ENCODE measurements at regions not wholly inside any gene's neighbourhood (a gene's known extent, or its start where the extent isn't known, plus 50 kb on each side); places are given as distances from the start of the nearest gene placed in this dataset.

DNA sequence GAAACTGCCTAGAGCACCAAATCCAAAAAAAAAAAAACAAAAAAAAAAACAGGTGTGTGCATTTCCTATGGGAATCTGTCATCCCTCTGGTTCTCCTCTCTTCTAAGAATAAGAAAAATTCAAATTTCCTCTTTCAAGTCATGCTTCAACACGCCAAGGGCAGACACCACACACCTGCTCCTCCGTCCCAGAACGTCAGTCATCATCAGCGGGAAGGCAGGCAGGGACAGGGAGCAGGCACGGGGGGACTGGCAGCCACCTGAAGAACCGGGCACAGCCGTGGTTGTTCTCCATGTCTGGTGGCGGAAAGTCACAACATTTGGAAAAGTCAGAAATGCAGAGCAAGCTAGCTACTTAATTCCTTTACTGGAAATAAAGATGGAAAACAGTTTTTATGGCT, 214.8 kb downstream of the IKZF2 start:
- no peaks in the 10 kb centered on the region for H3K9me2 ChIP-seq (replicated peaks; ENCODE audit: low read depth, low read length)
- no peaks in the 10 kb centered on the region for H3K79me2 ChIP-seq (ENCODE audit: insufficient read depth, low read length)
- no peaks in the 10 kb centered on the region for H3F3A ChIP-seq (ENCODE audit: low read depth)
- H3K4me3 ChIP-seq (ENCODE audit: low read length, poor library complexity, severe bottlenecking), result no peak overlapping the region
- H3K4me1 ChIP-seq (ENCODE audit: insufficient read depth, low read length, poor library complexity, severe bottlenecking), result peaks cover 5% of the 10 kb centered on the region
- H3K4me2 ChIP-seq (ENCODE audit: low read depth, low read length, poor library complexity, severe bottlenecking), result no peak overlapping the region
- H3K27me3 ChIP-seq (ENCODE audit: insufficient read depth, low read length, poor library complexity, severe bottlenecking), result no peaks in the 10 kb centered on the region
- no peak overlapping the region for H3K9ac ChIP-seq (ENCODE audit: low read depth, low read length, poor library complexity, severe bottlenecking)
- no peaks in the 10 kb centered on the region for H3K9me3 ChIP-seq (ENCODE audit: insufficient read depth, low read depth, low read length)
- H3K36me3 ChIP-seq (ENCODE audit: insufficient read depth, low read length), result no peaks in the 10 kb centered on the region
- no peak overlapping the region for H2AFZ ChIP-seq (ENCODE audit: low read length)
- TF ChIP-seq, protein P1, sequence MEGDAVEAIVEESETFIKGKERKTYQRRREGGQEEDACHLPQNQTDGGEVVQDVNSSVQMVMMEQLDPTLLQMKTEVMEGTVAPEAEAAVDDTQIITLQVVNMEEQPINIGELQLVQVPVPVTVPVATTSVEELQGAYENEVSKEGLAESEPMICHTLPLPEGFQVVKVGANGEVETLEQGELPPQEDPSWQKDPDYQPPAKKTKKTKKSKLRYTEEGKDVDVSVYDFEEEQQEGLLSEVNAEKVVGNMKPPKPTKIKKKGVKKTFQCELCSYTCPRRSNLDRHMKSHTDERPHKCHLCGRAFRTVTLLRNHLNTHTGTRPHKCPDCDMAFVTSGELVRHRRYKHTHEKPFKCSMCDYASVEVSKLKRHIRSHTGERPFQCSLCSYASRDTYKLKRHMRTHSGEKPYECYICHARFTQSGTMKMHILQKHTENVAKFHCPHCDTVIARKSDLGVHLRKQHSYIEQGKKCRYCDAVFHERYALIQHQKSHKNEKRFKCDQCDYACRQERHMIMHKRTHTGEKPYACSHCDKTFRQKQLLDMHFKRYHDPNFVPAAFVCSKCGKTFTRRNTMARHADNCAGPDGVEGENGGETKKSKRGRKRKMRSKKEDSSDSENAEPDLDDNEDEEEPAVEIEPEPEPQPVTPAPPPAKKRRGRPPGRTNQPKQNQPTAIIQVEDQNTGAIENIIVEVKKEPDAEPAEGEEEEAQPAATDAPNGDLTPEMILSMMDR (conservative IDR thresholded peaks at IDR 0.05; ENCODE audit: low read length), result no peak
- TF ChIP-seq EZH2phosphoT487 (IDR thresholded peaks at IDR 0.05; ENCODE audit: borderline replicate concordance), result no peak
- H4K20me1 ChIP-seq (ENCODE audit: insufficient read depth, low read length, poor library complexity, severe bottlenecking), result no peaks in the 10 kb centered on the region

DNA sequence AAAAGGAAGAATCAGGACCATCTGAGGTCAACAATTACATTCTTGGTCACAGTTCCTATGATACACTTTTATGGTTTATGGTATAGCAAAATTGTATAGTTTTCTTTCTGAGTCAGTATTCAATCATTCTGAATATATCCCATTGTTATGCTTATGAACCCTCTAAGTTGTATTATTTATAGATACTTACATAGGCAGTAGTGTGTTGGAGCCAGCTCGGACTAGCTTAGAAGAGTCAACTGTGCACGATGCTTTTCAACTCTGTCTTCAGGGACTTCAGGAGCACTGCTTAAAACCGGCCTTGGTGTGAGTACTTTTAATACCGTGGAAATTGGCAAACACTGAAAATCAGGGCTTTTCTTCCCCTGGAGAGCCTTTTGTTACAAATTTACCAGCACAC, 215.7 kb downstream of the IKZF2 start:
- H3K9me3 ChIP-seq (ENCODE audit: insufficient read depth, low read depth, low read length), result no peaks in the 10 kb centered on the region
- peaks cover 5% of the 10 kb centered on the region for H3K4me1 ChIP-seq (ENCODE audit: insufficient read depth, low read length, poor library complexity, severe bottlenecking)
- H3K4me2 ChIP-seq (ENCODE audit: low read depth, low read length, poor library complexity, severe bottlenecking), result no peak overlapping the region
- H2AFZ ChIP-seq (ENCODE audit: low read length), result no peak overlapping the region
- H3F3A ChIP-seq (ENCODE audit: low read depth), result no peaks in the 10 kb centered on the region
- no peaks in the 10 kb centered on the region for H3K79me2 ChIP-seq (ENCODE audit: insufficient read depth, low read length)
- TF ChIP-seq, protein P1 (conservative IDR thresholded peaks at IDR 0.05; ENCODE audit: low read length), result no peak
- TF ChIP-seq EZH2phosphoT487 (IDR thresholded peaks at IDR 0.05; ENCODE audit: borderline replicate concordance), result no peak
- no peak overlapping the region for H3K9ac ChIP-seq (ENCODE audit: low read depth, low read length, poor library complexity, severe bottlenecking)
- H3K36me3 ChIP-seq (ENCODE audit: insufficient read depth, low read length), result no peaks in the 10 kb centered on the region
- no peaks in the 10 kb centered on the region for H3K27me3 ChIP-seq (ENCODE audit: insufficient read depth, low read length, poor library complexity, severe bottlenecking)
- no peak overlapping the region for H3K4me3 ChIP-seq (ENCODE audit: low read length, poor library complexity, severe bottlenecking)
- no peaks in the 10 kb centered on the region for H3K9me2 ChIP-seq (replicated peaks; ENCODE audit: low read depth, low read length)
- H4K20me1 ChIP-seq (ENCODE audit: insufficient read depth, low read length, poor library complexity, severe bottlenecking), result no peaks in the 10 kb centered on the region

DNA sequence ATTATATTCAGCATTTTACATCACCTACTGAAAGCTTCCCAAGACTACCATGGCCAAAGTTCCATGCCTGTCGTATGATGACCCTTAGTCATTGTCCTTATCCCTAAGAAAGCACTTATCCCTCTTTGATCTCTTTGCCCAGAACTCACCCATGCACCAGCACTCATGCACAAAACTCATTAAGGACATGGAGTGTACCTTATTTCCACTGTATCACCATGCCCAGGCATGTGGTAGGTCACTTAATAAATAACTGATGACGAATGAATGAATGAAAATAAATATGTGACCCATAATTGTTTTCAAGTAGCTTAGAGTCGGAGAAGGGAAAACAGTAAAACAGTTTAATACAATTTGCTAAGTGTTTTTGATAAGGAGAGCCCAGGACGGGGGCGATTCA, 220.1 kb downstream of the IKZF2 start:
- no peaks in the 10 kb centered on the region for H3K9me3 ChIP-seq (ENCODE audit: insufficient read depth, low read depth, low read length)
- no peaks in the 10 kb centered on the region for H3K9me2 ChIP-seq (replicated peaks; ENCODE audit: low read depth, low read length)
- no peaks in the 10 kb centered on the region for H4K20me1 ChIP-seq (ENCODE audit: insufficient read depth, low read length, poor library complexity, severe bottlenecking)
- TF ChIP-seq EZH2phosphoT487 (IDR thresholded peaks at IDR 0.05; ENCODE audit: borderline replicate concordance), result no peak
- TF ChIP-seq, protein P1 (conservative IDR thresholded peaks at IDR 0.05; ENCODE audit: low read length), result no peak
- H3K27me3 ChIP-seq (ENCODE audit: insufficient read depth, low read length, poor library complexity, severe bottlenecking), result no peaks in the 10 kb centered on the region
- H3K79me2 ChIP-seq (ENCODE audit: insufficient read depth, low read length), result no peaks in the 10 kb centered on the region
- no peak overlapping the region for H3K4me3 ChIP-seq (ENCODE audit: low read length, poor library complexity, severe bottlenecking)
- H3K36me3 ChIP-seq (ENCODE audit: insufficient read depth, low read length), result no peaks in the 10 kb centered on the region
- H2AFZ ChIP-seq (ENCODE audit: low read length), result no peak overlapping the region
- H3K9ac ChIP-seq (ENCODE audit: low read depth, low read length, poor library complexity, severe bottlenecking), result no peak overlapping the region
- no peak overlapping the region for H3K4me2 ChIP-seq (ENCODE audit: low read depth, low read length, poor library complexity, severe bottlenecking)
- H3F3A ChIP-seq (ENCODE audit: low read depth), result no peaks in the 10 kb centered on the region
- H3K4me1 ChIP-seq (ENCODE audit: insufficient read depth, low read length, poor library complexity, severe bottlenecking), result no peaks in the 10 kb centered on the region
